K562 (cell line): ENCODE measurements at regions not wholly inside any gene's neighbourhood (a gene's known extent, or its start where the extent isn't known, plus 50 kb on each side); places are given as distances from the start of the nearest gene placed in this dataset. TPM values are rescaled to one million over a fixed set of nuclear protein-coding genes. Genes with fewer than 3 reads are reported as not detected.

Experiments
- small RNA-seq: library from RNA; depleted of rRNA; stranded (forward); fragments of <200 nt; gene quantifications from one replicate; pipeline ENCODE3, GENCODE V24; 2014

Small RNA genes lying in the stretch of these regions (small RNA-seq; reads per million reads assigned to genes)
- not detected for gene RF00019
- gene RF00561: not detected
